Ovary (tissue), 7 donors: ENCODE measurements at regions not wholly inside any gene's neighbourhood (a gene's known extent, or its start where the extent isn't known, plus 50 kb on each side); places are given as distances from the start of the nearest gene placed in this dataset.
"Not testable (repeated sequence)": the region's sequence is repeated elsewhere in the genome, so short reads cannot be mapped to it uniquely, and the experiment has no call there.

ENCODE experiments used
- DNase-seq, 5 donors: peaks; one replicate each; pipeline ENCODE4 v3.0.0-alpha.2; 2019 to 2020
- H3K27ac ChIP-seq, 2 donors: fragments of 200-600 bp; one replicate each; pipeline versions ENCODE4 v1.5.1 to v1.8.0; 2019 to 2022
- H3K27me3 ChIP-seq: fragments of 200-600 bp; one replicate; pipeline ENCODE4 v1.8.0; 2022
- H3K36me3 ChIP-seq: fragments of 200-600 bp; sonication (generic); one replicate; pipeline ENCODE4 v1.5.1; 2019
- H3K4me1 ChIP-seq: one replicate; pipeline ENCODE4 v1.8.1; 2013; ENCODE audit warnings: mild to moderate bottlenecking, moderate library complexity; ENCODE audit not compliant: insufficient read depth
- H3K4me3 ChIP-seq: fragments of 200-600 bp; sonication (generic); one replicate; pipeline ENCODE4 v1.5.1; 2017
- H3K9me3 ChIP-seq, 2 donors: fragments of 200-600 bp in 1 of 2; sonication (generic) in 1 of 2; one replicate each; pipeline versions ENCODE4 v1.5.1 to v1.8.1; 2013 to 2019; ENCODE audit warnings: mild to moderate bottlenecking in 1 of 2, moderate library complexity in 1 of 2
- CTCF ChIP-seq, 3 donors: fragments of 450-650 bp in 2 of 3; fragments of 200-600 bp in 1 of 3; IDR thresholded peaks; one replicate each; pipeline versions ENCODE4 v1.5.1 to v1.8.0; 2016 to 2022; ENCODE audit warnings: antibody characterized with exemption in 3 of 3, mild to moderate bottlenecking in 1 of 3
- EP300 ChIP-seq: sonication (generic); formaldehyde crosslinking; IDR thresholded peaks from one replicate; pipeline ENCODE4 v1.6.1; 2017; ENCODE audit warnings: antibody characterized with exemption
- POLR2A ChIP-seq: fragments of 450-650 bp; IDR thresholded peaks from one replicate; pipeline ENCODE4 v1.6.1; 2017; ENCODE audit warnings: antibody characterized with exemption, mild to moderate bottlenecking, moderate library complexity
- WGBS, 3 donors: extraction: QIAGEN DNeasy Blood & Tissue Kit in 1 of 3; methylation state at CpG; one replicate each; pipeline versions ENCODE4 v1.1.5 to v1.1.7; 2013 to 2017; 5-methylcytosine and 5-hydroxymethylcytosine counted together
- intact Hi-C, 4 donors: fragments of 100-400 bp; cut with DNase I; formaldehyde crosslinking; loops; one replicate each; pipeline versions ENCODE4 v1.11.0 to v1.15.1; 2022 to 2023
- donor health status: DM: no; HTN: no; CAD: no; lungs with moderate emphysema.
- donor health status: DM: no; HTN: no; CAD: no.
- donor health status: Bipolar disorder and iron deficiency.
- donor health status: DM: no; HTN: no; CAD: no.
- donor health status: DM: yes; HTN: yes; CAD: no.

- no peak overlapping the region for H3K4me3 ChIP-seq
- 96 to 98% (median 96%) methylated on average over 16 of the region's 16 CpGs for WGBS, 3 donors
- TF ChIP-seq EP300 (no peak), CTCF (IDR thresholded peaks at IDR 0.05) (no peak), POLR2A (no peak)
- H3K36me3 ChIP-seq, result no peaks in the 10 kb centered on the region
- H3K27me3 ChIP-seq, result no peaks in the 10 kb centered on the region
- H3K9me3 ChIP-seq, result no peaks in the 10 kb centered on the region
- no peak overlapping the region for H3K27ac ChIP-seq
- no peaks in the 10 kb centered on the region for H3K4me1 ChIP-seq
- no peak for DNase-seq
- intact Hi-C loops, result no loop called here
These were observed 157.2 kb upstream of the COX7C start for GRCh38 chr5:86460519-86460918.

- no peak for DNase-seq
- Histone ChIP-seq H3K27ac (no peak overlapping the region), H3K9me3 (no peaks in the 10 kb centered on the region), H3K4me1 (no peaks in the 10 kb centered on the region), H3K36me3 (no peaks in the 10 kb centered on the region), H3K27me3 (no peaks in the 10 kb centered on the region), H3K4me3 (no peak overlapping the region)
- TF ChIP-seq CTCF (IDR thresholded peaks at IDR 0.05), result no peak
- no peak for TF ChIP-seq POLR2A
- no peak for TF ChIP-seq EP300
- intact Hi-C loops, result no loop called here
- WGBS, 3 donors, result 31 to 33% (median 31%) methylated on average over 4 of the region's 4 CpGs
These were observed 156.4 kb upstream of the COX7C start for GRCh38 chr5:86461169-86461956.

- H3K9me3 ChIP-seq, result no peaks in the 10 kb centered on the region
- no peak for TF ChIP-seq POLR2A
- no peak for TF ChIP-seq EP300
- no peak for TF ChIP-seq CTCF (IDR thresholded peaks at IDR 0.05)
- H3K27ac ChIP-seq, result no peak overlapping the region
- DNase-seq, result no peak
- no peak overlapping the region for H3K4me3 ChIP-seq
- intact Hi-C loops, result no loop called here
- no peaks in the 10 kb centered on the region for H3K36me3 ChIP-seq
- H3K4me1 ChIP-seq, result no peaks in the 10 kb centered on the region
- no peaks in the 10 kb centered on the region for H3K27me3 ChIP-seq
- 93 to 99% (median 93%) methylated on average over 2 of the region's 2 CpGs for WGBS, 3 donors
These were observed 154.4 kb upstream of the COX7C start for GRCh38 chr5:86463339-86463738.

- TF ChIP-seq EP300 (no peak), POLR2A (no peak), CTCF (IDR thresholded peaks at IDR 0.05) (no peak)
- Histone ChIP-seq H3K36me3 (no peaks in the 10 kb centered on the region), H3K27ac (no peak overlapping the region), H3K4me3 (no peak overlapping the region), H3K4me1 (no peaks in the 10 kb centered on the region), H3K27me3 (no peaks in the 10 kb centered on the region), H3K9me3 (no peaks in the 10 kb centered on the region)
- intact Hi-C loops, result no loop called here
- no peak for DNase-seq
- 78 to 85% (median 83%) methylated on average over 6 of the region's 6 CpGs for WGBS, 3 donors
These were observed 152.5 kb upstream of the COX7C start for GRCh38 chr5:86465052-86465838.

GRCh38 chr5:86466721-86467120 lies 151.0 kb upstream of the COX7C start:
- H3K27me3 ChIP-seq, H3K27ac ChIP-seq, H3K4me3 ChIP-seq, H3K36me3 ChIP-seq, H3K4me1 ChIP-seq, intact Hi-C loops, DNase-seq, H3K9me3 ChIP-seq: not testable (repeated sequence)
- 94 to 96% (median 95%) methylated on average over 23 of the region's 23 CpGs for WGBS, 3 donors
